Right lobe of liver (tissue), 6 donors: ENCODE measurements at regions not wholly inside any gene's neighbourhood (a gene's known extent, or its start where the extent isn't known, plus 50 kb on each side); places are given as distances from the start of the nearest gene placed in this dataset.

Source experiments
- ATAC-seq, 4 donors: fragments of 200-7000 bp; cut with Tn5 transposase; one replicate each; pipeline ENCODE4 v1.9.1; 2020; ENCODE audit warnings: mild to moderate bottlenecking in 4 of 4, moderate library complexity in 4 of 4
- DNase-seq, 3 donors: peaks; one replicate each; pipeline ENCODE4 v3.0.0-alpha.2; 2020
- H3K27ac ChIP-seq, 3 donors: fragments of 200-600 bp; one replicate each; pipeline ENCODE4 v1.8.0; 2022
- H3K27me3 ChIP-seq, 2 donors: fragments of 200-600 bp; one replicate each; pipeline ENCODE4 v1.8.0; 2022
- H3K36me3 ChIP-seq, 4 donors: fragments of 200-600 bp; sonication (generic) in 1 of 4; one replicate each; pipeline versions ENCODE4 v1.5.1 to v1.8.0; 2017 to 2022; ENCODE audit warnings: control low read depth in 1 of 4
- H3K4me1 ChIP-seq, 4 donors: fragments of 200-600 bp; sonication (generic) in 1 of 4; one replicate each; pipeline versions ENCODE4 v1.5.1 to v1.8.0; 2017 to 2022; ENCODE audit warnings: control low read depth in 1 of 4
- H3K4me3 ChIP-seq, 3 donors: fragments of 200-600 bp; one replicate each; pipeline ENCODE4 v1.8.0; 2022
- H3K9me3 ChIP-seq, 4 donors: fragments of 200-600 bp; sonication (generic) in 1 of 4; one replicate each; pipeline versions ENCODE4 v1.5.1 to v1.8.0; 2017 to 2022; ENCODE audit warnings: control low read depth in 1 of 4
- POLR2A ChIP-seq: fragments of 450-650 bp; IDR thresholded peaks from one replicate; pipeline ENCODE4 v1.6.1; 2017; ENCODE audit warnings: antibody characterized with exemption, mild to moderate bottlenecking
- WGBS: methylation state at CpG from one replicate; pipeline ENCODE4 v1.1.6; 2018; ENCODE audit warnings: low coverage, low lambda C conversion rate; ENCODE audit not compliant: insufficient coverage; ENCODE audit errors: missing lambda C conversion rate; 5-methylcytosine and 5-hydroxymethylcytosine counted together
- intact Hi-C, 2 donors: fragments of 100-400 bp; cut with DNase I; formaldehyde crosslinking; loops; one replicate each; pipeline versions ENCODE4 v1.11.2 to v1.14.1; 2022
- TF ChIP-seq, protein P1 (sequence below), 4 donors: fragments of 200-600 bp in 3 of 4; fragments of 450-650 bp in 1 of 4; IDR thresholded peaks; one replicate each; pipeline versions ENCODE4 v1.5.1 to v1.8.0; 2016 to 2022; ENCODE audit warnings: antibody characterized with exemption in 4 of 4, mild to moderate bottlenecking in 2 of 4
- donor health status: DM: no; HTN: yes; CAD: no.
- donor health status: DM: no; HTN: no; CAD: no.
- donor health status: DM: no; HTN: no; CAD: no.
- donor health status: DM: no; HTN: yes; CAD: no.
- donor health status: DM: no; HTN: yes; CAD: no.

DNA sequence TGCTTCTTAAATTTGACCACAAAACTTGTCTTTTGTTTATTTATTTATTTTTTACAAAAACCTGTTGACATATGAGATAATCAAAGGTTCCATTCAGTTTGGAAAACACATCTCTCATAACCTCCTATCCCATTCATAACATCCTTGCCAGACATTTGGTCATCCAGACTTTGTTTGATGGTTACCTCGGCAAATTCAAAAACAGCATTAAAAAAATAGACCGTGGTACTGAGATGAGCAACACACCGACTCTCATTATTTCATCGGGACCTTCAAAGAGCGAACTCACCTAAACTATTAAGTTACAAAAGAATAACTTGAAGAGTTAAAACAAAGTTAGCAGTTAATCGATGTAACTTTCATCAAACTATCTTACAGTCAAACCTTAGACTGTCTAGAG, 85.8 kb upstream of the RPS6KA3 start:
- Histone ChIP-seq H3K27ac (no peak overlapping the region), H3K4me3 (no peak overlapping the region), H3K4me1 (no peaks in the 10 kb centered on the region), H3K27me3 (no peaks in the 10 kb centered on the region), H3K36me3 (no peaks in the 10 kb centered on the region), H3K9me3 (no peaks in the 10 kb centered on the region)
- TF ChIP-seq POLR2A = no peak
- TF ChIP-seq, protein P1, sequence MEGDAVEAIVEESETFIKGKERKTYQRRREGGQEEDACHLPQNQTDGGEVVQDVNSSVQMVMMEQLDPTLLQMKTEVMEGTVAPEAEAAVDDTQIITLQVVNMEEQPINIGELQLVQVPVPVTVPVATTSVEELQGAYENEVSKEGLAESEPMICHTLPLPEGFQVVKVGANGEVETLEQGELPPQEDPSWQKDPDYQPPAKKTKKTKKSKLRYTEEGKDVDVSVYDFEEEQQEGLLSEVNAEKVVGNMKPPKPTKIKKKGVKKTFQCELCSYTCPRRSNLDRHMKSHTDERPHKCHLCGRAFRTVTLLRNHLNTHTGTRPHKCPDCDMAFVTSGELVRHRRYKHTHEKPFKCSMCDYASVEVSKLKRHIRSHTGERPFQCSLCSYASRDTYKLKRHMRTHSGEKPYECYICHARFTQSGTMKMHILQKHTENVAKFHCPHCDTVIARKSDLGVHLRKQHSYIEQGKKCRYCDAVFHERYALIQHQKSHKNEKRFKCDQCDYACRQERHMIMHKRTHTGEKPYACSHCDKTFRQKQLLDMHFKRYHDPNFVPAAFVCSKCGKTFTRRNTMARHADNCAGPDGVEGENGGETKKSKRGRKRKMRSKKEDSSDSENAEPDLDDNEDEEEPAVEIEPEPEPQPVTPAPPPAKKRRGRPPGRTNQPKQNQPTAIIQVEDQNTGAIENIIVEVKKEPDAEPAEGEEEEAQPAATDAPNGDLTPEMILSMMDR (IDR thresholded peaks at IDR 0.05) = no peak
- intact Hi-C loops = no loop called here
- whole genome bisulfite sequencing = 80% methylated on average over 6 of the region's 6 CpGs
- ATAC-seq (no peak), DNase-seq (no peak)

DNA sequence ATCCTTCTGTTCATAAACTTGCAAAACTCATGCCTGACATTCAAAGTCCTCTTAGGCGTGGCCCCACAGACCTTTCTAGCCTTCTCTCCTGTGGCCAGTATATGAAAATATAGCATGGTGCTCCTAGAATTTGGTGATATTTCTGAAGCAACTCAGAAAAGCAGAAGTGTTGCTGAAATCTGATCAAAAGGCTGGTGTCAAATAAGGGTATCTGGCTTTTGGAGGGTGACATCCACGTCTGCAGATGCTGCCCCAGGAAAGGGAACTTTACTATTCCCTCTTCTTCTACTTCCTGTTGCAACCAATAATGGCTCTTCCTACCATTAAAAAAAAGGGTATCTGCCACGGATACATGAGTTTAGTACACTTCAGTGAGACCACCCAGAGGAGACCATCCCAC, 83.9 kb upstream of the RPS6KA3 start:
- H3K27ac ChIP-seq = no peak overlapping the region
- no peaks in the 10 kb centered on the region for H3K36me3 ChIP-seq
- ATAC-seq = no peak
- H3K27me3 ChIP-seq = no peaks in the 10 kb centered on the region
- H3K4me3 ChIP-seq = no peak overlapping the region
- no peak for TF ChIP-seq POLR2A
- TF ChIP-seq, protein P1 (IDR thresholded peaks at IDR 0.05) = no peak
- H3K9me3 ChIP-seq = no peaks in the 10 kb centered on the region
- WGBS = 41% methylated on average over 3 of the region's 3 CpGs
- no peak for DNase-seq
- intact Hi-C loops = no loop called here
- no peaks in the 10 kb centered on the region for H3K4me1 ChIP-seq

DNA sequence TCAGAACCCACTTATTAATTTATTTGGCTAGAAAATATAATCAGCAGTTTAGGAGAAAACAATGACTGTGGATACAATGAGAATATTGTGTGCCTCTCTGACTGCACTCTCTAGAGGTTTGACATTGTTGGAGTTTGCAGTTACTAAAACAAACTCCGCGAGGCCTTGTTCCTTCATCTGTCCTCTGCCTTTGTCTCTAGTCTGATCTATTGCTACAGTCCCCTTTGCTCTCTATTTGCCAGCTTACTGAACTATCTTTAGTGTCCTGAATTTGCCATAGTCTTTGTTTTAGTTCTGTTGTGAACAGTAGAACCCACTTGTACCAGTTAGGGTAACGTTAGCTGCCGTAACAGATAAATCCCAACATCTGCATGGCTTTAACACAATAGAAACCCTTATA, 81.4 kb upstream of the RPS6KA3 start:
- Histone ChIP-seq H3K9me3 (no peaks in the 10 kb centered on the region), H3K36me3 (no peaks in the 10 kb centered on the region), H3K27ac (no peak overlapping the region), H3K4me3 (no peak overlapping the region), H3K27me3 (no peaks in the 10 kb centered on the region), H3K4me1 (no peaks in the 10 kb centered on the region)
- intact Hi-C loops = no loop called here
- TF ChIP-seq, protein P1 (IDR thresholded peaks at IDR 0.05) = no peak
- TF ChIP-seq POLR2A = no peak
- 85% methylated on average over 4 of the region's 4 CpGs for WGBS
- no peak for DNase-seq
- ATAC-seq = no peak

DNA sequence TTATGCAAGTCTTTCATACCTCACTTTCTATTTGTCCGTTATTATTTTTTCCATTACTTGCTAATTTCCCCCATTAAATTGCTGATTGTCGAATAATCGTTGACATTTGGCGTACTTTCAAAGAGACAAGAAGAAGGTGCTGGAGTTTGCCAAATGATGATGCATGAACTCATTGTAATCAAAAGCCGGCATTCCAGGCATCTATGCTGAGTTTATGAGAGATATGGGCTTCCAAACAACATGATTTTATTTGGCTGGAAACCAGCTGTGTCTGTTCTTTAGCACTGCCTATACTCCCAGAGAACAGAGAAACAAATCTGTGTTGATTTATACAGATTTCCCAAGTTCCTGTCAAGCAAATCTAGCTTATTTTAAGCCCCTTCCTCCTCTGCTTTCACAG, 80.8 kb upstream of the RPS6KA3 start:
- Histone ChIP-seq H3K27me3 (no peaks in the 10 kb centered on the region), H3K4me1 (no peaks in the 10 kb centered on the region), H3K36me3 (no peaks in the 10 kb centered on the region), H3K27ac (no peak overlapping the region), H3K9me3 (no peaks in the 10 kb centered on the region), H3K4me3 (no peak overlapping the region)
- intact Hi-C loops = no loop called here
- no peak for DNase-seq
- WGBS = 53% methylated on average over 5 of the region's 5 CpGs
- no peak for ATAC-seq
- TF ChIP-seq, protein P1 (IDR thresholded peaks at IDR 0.05) = no peak
- TF ChIP-seq POLR2A = no peak

DNA sequence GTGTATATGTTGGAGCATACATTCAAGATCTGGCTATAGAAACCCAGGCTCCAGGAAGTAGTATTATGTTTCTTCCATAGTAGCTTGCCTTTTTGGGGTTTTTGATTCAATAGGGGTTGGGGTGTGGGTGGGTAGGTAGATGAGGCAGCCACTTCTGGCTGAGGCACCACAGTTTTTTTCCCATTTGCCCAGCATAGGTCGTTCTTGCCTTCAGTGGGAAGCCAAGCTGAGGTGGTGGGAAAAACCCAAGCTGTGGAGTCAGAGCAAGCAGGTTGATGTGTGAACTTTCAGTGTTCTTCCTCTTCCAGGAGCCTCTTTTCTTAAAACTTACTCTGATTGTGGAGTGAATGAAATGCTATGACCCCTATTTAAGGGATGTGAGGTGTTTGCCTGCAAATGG, 67.0 kb upstream of the RPS6KA3 start:
- 11% methylated on average over 1 of the region's 1 CpG for WGBS
- TF ChIP-seq, protein P1 (IDR thresholded peaks at IDR 0.05) = no peak
- TF ChIP-seq POLR2A = no peak
- DNase-seq (no peak), ATAC-seq (no peak)
- Histone ChIP-seq H3K27ac (no peak overlapping the region), H3K9me3 (no peaks in the 10 kb centered on the region), H3K36me3 (no peaks in the 10 kb centered on the region), H3K27me3 (no peaks in the 10 kb centered on the region), H3K4me3 (no peak overlapping the region), H3K4me1 (no peaks in the 10 kb centered on the region)
- intact Hi-C loops = no loop called here
